GM10847 (cell line): ENCODE measurements at regions not wholly inside any gene's neighbourhood (a gene's known extent, or its start where the extent isn't known, plus 50 kb on each side); places are given as distances from the start of the nearest gene placed in this dataset.

Source experiments
- POLR2A ChIP-seq: IDR thresholded peaks from 2 replicates; pipeline ENCODE4 v1.6.1; 2011; ENCODE audit not compliant: insufficient read length; ENCODE audit errors: extremely low read depth

DNA sequence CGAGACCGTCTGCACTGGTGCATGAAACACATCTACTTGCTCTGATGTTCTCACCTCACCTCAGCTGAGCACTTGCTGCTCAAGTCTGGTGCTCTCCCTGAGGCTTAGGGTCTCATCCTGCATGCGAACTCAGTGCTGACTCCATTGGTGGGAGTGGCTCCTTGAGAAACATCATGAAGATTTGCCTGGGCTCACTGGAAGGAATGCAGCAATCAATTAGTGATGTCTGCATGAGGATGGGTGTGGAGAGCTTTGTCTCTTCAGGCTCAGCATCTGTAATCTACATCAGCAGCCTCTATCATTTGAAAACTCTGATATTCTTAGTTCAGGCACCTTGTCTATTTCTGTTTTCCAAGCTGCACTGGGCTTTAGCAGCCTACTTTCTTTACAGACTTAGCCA is 204.4 kb downstream of the IRF8 start:
- no peak for TF ChIP-seq POLR2A

GRCh38 chr16:86104537-86105048 is 205.6 kb downstream of the IRF8 start:
- no peak for TF ChIP-seq POLR2A

GRCh38 chr16:86107215-86107825 is 208.4 kb downstream of the IRF8 start:
- no peak for TF ChIP-seq POLR2A

- no peak for TF ChIP-seq POLR2A
Observed at GRCh38 chr16:86108062-86108461, 209.1 kb downstream of the IRF8 start.

DNA sequence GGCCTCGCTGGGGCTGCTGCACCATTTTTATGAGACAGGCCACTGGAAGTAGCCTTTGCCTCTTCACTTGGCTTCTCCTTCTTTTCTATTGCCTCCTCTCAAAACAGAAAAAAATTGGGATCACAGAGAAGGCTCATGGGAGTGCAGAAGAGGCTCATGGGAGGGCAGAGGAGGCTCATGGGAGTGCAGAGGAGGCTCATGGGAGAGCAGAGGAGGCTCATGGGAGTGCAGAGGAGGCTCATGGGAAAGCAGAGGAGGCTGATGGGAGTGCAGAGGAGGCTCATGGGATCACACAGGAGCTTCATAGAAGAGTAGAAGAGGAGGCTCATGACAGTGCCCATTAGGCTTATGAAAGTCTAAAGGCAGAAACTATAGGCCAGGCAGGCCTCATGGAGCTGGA is 211.2 kb downstream of the IRF8 start:
- TF ChIP-seq POLR2A = no peak

DNA sequence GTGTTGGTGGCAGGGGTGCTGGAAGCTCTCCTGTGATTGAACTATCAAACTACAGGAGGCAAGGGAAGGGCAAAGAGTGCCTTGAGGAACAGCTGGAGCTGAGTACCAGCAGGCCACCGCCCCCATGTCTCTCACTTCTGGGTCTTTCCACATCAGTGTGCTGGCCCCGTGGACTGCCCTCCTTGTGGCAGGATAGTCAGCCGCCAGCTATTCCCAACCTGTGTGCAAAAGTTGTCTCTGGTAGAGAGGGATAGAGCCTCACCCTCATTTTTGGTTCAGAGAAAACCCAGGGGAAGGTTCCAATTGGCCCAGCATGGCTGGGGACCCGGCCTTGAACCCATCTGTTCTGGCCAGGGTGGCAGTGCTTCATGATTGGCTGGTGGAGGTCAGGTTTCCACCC is 211.8 kb downstream of the IRF8 start:
- TF ChIP-seq POLR2A = no peak

DNA sequence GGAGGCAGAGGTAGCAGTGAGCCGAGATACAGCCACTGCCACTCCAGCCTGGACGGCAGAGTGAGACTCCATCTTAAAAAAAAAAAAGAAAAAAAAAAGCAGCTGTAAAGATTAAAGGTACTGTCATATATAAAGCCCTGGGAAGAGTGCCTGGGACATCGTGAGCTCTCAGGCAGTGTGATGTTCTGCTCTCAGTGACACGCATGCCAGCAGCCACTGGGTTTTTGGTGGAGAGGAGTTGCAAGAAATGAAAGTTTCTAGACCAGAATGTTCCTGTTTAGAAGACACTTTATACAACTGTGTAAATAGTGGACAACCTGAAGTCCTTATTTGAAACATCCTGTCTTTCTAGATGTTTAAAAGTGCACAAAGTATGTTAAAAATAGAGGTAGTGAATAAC is 213.2 kb downstream of the IRF8 start:
- TF ChIP-seq POLR2A = no peak

DNA sequence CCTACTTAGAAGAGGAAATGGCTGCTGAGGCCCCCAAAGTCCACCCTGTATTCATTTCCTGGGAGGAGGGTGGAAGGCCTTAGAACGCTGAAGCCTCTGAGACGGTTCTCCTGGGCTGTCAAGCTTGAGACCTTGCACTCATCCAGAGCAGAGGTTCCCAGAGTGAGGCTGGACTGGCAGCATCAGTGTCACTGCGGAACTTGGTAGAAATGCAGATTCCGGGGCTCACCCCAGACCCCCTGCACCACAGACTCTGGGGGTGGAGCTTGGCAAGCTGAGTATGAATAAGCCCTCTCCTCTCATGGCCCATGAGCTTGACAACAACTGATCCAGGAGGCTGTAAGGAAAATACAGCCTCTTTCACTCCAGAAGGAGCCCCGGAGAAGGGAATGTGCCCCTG is 218.3 kb downstream of the IRF8 start:
- TF ChIP-seq POLR2A = no peak

- no peak for TF ChIP-seq POLR2A
Observed at GRCh38 chr16:86117756-86118155, 218.8 kb downstream of the IRF8 start.

GRCh38 chr16:86118467-86119307 is 219.7 kb downstream of the IRF8 start:
- no peak for TF ChIP-seq POLR2A

GRCh38 chr16:86120201-86121192 is 221.5 kb downstream of the IRF8 start:
- TF ChIP-seq POLR2A = no peak

GRCh38 chr16:86121374-86122010 is 222.5 kb downstream of the IRF8 start:
- TF ChIP-seq POLR2A = no peak

DNA sequence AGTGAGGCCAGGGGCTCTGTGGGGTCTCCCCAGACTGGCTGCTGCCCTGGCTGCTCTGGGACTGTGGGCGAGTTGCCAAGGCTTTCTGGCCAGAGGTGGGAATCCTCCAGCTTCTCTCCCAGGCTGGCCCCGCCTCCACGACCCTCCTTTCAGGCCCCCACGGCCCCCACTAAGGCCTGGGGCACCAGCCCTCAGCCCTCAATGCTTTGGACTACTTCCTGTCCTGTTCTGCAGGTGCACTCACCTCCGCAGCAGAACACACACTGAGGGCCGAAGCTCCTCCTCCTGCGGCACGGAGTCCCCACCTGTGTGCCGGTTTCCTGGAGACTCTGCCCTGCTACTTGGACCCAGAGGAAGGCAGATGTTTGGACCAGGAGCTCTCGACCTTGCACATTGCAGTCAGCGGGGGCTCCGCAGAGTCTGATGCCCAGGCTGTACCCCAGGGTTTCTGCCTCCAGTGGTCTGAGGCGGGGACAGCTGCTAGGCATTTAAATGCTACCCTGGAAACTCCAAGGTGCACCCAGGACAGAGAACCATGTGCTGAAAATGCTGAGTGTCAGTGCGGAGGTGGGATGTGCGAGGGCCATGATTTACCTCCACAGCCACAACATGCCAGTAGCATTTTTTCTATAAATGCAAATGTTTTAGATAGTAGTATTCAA is 223.8 kb downstream of the IRF8 start:
- TF ChIP-seq POLR2A = no peak

GRCh38 chr16:86124321-86124720 is 225.4 kb downstream of the IRF8 start:
- no peak for TF ChIP-seq POLR2A
